ENCODE measurements at regions not wholly inside any gene's neighbourhood (a gene's known extent, or its start where the extent isn't known, plus 50 kb on each side); places are given as distances from the start of the nearest gene placed in this dataset.

- DNase-seq (ENCODE audit: low read depth) = no peak
- no peak overlapping the region for H3K4me3 ChIP-seq (ENCODE audit: control insufficient read depth, low read depth, low read length)
- TF ChIP-seq CTCF (IDR thresholded peaks at IDR 0.05; ENCODE audit: control insufficient read depth, insufficient read depth, low read depth, low read length, missing control alignments) = no peak
Observed at GRCh38 chr4:138452826-138453225, 210.7 kb upstream of the SLC7A11 start.

- no peak overlapping the region for H3K4me3 ChIP-seq (ENCODE audit: control insufficient read depth, low read depth, low read length)
- no peak for DNase-seq (ENCODE audit: low read depth)
- TF ChIP-seq CTCF (IDR thresholded peaks at IDR 0.05; ENCODE audit: control insufficient read depth, insufficient read depth, low read depth, low read length, missing control alignments) = no peak
Observed at GRCh38 chr4:138451276-138451663, 209.1 kb upstream of the SLC7A11 start.

GRCh38 chr4:138450546-138451275 lies 208.6 kb upstream of the SLC7A11 start:
- no peak overlapping the region for H3K4me3 ChIP-seq (ENCODE audit: control insufficient read depth, low read depth, low read length)
- no peak for DNase-seq (ENCODE audit: low read depth)
- no peak for TF ChIP-seq CTCF (IDR thresholded peaks at IDR 0.05; ENCODE audit: control insufficient read depth, insufficient read depth, low read depth, low read length, missing control alignments)

GRCh38 chr4:138449938-138450337 lies 207.8 kb upstream of the SLC7A11 start:
- H3K4me3 ChIP-seq (ENCODE audit: control insufficient read depth, low read depth, low read length) = no peak overlapping the region
- no peak for TF ChIP-seq CTCF (IDR thresholded peaks at IDR 0.05; ENCODE audit: control insufficient read depth, insufficient read depth, low read depth, low read length, missing control alignments)
- no peak for DNase-seq (ENCODE audit: low read depth)

GRCh38 chr4:138448169-138448568 lies 206.0 kb upstream of the SLC7A11 start:
- no peak overlapping the region for H3K4me3 ChIP-seq (ENCODE audit: control insufficient read depth, low read depth, low read length)
- DNase-seq (ENCODE audit: low read depth) = no peak
- TF ChIP-seq CTCF (IDR thresholded peaks at IDR 0.05; ENCODE audit: control insufficient read depth, insufficient read depth, low read depth, low read length, missing control alignments) = no peak

GRCh38 chr4:138446456-138446855 lies 204.3 kb upstream of the SLC7A11 start:
- no peak overlapping the region for H3K4me3 ChIP-seq (ENCODE audit: control insufficient read depth, low read depth, low read length)
- TF ChIP-seq CTCF (IDR thresholded peaks at IDR 0.05; ENCODE audit: control insufficient read depth, insufficient read depth, low read depth, low read length, missing control alignments) = no peak
- no peak for DNase-seq (ENCODE audit: low read depth)

Data from AG09309 (cell line).